ENCODE measurements at regions not wholly inside any gene's neighbourhood (a gene's known extent, or its start where the extent isn't known, plus 50 kb on each side); places are given as distances from the start of the nearest gene placed in this dataset.
A peak's percentile ranks its signal among the peaks of the same experiment; 100 is the strongest.

- FAIRE-seq, result peak; percentile 11
- no peak for DNase-seq (ENCODE audit: insufficient read length, low spot score)
- no peak for TF ChIP-seq CTCF (IDR thresholded peaks at IDR 0.05; ENCODE audit: insufficient read depth, missing control alignments)
These were observed 61.8 kb upstream of the NCAM1 start for GRCh38 chr11:112899235-112900006.

GRCh38 chr11:112901924-112902323 lies 59.3 kb upstream of the NCAM1 start:
- no peak for TF ChIP-seq CTCF (IDR thresholded peaks at IDR 0.05; ENCODE audit: insufficient read depth, missing control alignments)
- FAIRE-seq, result no peak
- DNase-seq (ENCODE audit: insufficient read length, low spot score), result no peak

DNA sequence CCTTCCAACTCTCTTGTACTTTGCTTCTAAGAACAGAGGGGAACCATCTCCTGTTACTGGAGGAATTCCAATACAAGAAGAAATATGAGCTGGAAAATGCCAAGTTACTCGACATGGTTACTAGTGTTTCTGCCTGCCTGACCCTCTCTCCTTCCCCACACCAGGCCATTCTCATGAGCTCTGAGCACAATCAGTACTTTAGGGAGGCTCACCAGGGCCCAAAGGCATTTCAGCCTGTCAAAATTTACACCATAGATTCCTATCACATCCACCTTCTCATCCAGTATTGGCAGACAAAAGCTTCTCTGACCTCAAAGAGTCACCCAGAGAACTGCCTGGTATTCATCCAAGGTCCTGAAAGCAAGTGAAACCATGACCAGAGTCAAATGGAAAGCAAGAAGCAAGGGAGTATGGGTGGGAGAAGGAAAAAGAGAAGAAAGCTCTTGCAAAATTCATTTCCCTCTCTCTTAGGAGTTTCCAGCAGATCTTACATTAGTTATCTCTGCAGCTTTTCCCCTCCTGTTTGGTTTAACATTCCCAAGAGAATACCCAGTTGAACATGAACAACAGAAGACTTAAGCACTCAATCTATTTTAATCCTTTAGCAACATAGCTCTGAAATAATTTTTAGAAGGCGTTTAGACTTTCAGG lies 58.7 kb upstream of the NCAM1 start:
- FAIRE-seq, result no peak
- DNase-seq (ENCODE audit: insufficient read length, low spot score), result no peak
- TF ChIP-seq CTCF (IDR thresholded peaks at IDR 0.05; ENCODE audit: insufficient read depth, missing control alignments), result no peak

DNA sequence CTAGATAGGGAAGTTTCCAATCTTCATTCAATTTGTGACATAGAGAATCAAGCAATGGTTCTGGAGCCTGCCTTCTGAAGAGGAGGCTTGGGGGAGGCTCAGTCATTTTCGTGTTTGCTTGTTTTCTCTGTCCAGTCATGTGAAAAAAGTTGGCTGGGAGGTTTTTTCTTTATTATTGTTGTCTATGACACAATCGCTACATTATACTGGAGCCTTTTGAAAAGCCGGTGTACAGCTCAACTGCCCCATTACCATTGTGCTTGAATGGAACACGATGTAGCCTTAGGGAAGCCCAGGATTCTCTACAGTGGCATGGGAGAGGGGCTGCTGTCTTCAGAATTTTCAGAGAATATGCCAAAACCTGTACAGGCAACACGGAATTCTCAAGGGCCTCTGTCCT lies 57.9 kb upstream of the NCAM1 start:
- no peak for FAIRE-seq
- no peak for DNase-seq (ENCODE audit: insufficient read length, low spot score)
- TF ChIP-seq CTCF (IDR thresholded peaks at IDR 0.05; ENCODE audit: insufficient read depth, missing control alignments), result no peak

DNA sequence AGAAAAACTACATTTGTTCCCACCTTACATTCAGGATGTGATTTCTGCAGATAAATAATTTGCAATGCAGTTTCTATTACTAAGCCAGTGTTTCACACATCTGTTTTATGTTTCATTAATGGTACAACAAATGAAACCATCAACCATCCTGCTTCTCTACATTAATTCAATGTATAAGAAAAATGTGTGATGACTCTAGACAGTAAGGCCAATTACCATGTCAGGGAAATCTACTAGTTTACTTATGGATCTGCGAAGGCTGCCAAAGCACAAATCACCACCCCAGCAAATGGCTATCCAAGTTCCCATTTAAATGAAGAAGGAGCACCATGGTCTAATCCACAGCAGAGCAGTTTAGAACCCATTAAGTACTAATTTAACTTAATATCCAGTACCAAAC lies 50.1 kb upstream of the NCAM1 start:
- FAIRE-seq (no peak), DNase-seq (ENCODE audit: insufficient read length, low spot score) (no peak)
- no peak for TF ChIP-seq CTCF (IDR thresholded peaks at IDR 0.05; ENCODE audit: insufficient read depth, missing control alignments)

All from D721Med (cell line).